ENCODE measurements at regions not wholly inside any gene's neighbourhood (a gene's known extent, or its start where the extent isn't known, plus 50 kb on each side); places are given as distances from the start of the nearest gene placed in this dataset.

DNA sequence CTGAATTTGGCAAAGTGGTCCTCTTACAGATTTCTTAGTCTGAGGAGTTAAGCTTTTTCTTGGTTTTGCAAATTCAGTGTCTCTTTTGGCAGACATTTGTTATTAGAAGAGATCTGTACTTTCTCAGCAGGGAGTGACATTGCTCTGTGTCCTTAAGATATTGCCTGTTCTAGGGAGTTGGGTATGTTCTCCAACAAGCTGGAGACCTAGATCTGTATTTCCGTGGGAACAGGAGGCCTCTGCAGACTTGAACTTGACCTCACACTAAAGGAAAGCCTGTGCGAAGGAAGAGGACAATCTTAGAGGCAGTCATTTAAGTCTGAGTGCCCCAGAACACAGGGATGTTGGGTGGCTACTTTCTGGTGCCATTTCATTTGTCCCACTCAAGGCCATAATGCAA is 107.0 kb upstream of the ATP8B1 start:
- TF ChIP-seq CTCF (IDR thresholded peaks at IDR 0.05) (no peak), POLR2A (IDR thresholded peaks at IDR 0.05) (no peak)
